GM21825 (cell line): ENCODE measurements at regions not wholly inside any gene's neighbourhood (a gene's known extent, or its start where the extent isn't known, plus 50 kb on each side); places are given as distances from the start of the nearest gene placed in this dataset.
"Not testable (repeated sequence)": the region's sequence is repeated elsewhere in the genome, so short reads cannot be mapped to it uniquely, and the experiment has no call there.

ENCODE experiments used
- ATAC-seq: cut with Tn5 transposase; IDR thresholded peaks from one replicate; pipeline ENCODE4 v1.9.1; 2021; ENCODE audit warnings: mild to moderate bottlenecking, moderate library complexity; ENCODE audit not compliant: unreplicated experiment

DNA sequence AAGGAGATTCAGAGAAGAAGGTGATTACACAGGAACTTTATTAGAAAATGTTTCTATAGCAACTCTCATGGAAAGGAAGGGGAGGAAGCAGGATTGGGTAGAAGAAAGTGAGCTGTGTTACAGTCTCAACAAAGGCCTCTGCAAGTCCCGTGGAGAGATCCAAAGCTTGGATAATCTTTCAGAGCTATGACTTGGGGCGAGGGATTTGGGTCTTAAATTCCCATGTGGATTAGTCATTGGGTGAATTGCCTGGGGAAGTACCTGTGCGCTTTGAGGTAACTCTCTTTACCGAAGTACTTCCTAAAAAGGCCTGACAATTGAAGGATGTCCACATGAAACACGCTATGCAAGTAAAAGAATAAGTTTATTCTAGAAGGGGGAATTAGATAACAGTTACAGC is 133.8 kb upstream of the ANKRD50 start:
- ATAC-seq = no peak

DNA sequence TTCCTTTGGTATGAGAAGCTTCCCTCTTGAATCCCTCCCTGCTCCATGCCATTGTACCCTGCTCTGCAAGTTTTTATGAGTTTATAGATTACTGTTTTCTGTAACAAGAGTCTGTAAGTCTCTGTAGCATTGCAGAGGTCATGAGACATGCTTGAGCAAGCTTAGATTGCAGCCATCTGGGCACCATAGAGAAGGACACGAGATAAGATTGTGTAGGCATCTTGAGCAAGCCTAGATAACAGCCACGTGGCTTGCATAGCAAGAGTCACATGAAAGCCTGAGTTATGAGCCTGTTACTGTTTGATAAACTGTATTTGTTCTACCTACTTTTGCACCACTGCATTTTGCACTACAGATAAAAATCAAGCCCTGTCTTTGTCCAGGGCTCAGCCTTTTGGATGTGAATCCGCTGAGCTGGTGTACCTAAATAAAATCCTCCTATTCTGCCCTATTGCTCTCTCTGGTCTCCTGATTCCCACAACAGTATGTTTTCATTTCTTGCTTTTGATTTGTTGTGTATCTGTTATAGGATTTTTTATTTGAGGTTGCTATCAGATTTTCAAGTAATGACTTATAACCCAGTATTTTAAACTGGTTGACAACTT is 127.4 kb upstream of the ANKRD50 start:
- ATAC-seq = no peak

DNA sequence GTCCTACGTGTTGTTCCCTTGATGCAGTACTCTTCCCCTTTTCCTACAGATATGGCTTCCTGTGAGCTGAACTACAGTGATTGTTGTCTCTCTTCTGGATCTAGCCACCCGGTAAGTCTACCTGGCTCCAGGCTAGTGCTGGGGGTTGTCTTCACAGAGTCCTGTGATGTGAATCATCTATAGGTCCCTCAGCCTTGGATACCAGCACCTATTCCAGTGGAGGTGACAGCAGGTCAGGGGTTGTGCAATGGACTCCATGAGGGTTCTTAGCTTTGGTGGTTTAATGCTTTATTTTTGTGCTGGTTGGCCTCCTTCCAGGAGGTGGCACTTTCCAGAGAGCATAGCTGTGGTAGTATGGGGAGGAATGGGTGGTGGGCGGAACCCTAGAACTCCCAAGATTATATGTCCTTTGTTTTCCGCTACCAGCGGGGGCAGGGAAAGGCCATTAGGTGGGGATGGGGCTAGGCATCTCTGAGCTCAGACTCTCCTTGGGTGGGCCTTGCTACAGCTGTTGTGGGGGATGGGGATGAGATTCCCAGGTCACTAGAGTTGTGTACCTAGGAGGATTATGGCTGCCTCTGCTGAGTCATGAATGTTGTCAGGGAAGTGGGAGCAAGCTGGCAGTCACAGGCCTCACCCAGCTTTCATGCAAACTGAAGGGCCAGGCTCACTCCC is 121.4 kb upstream of the ANKRD50 start:
- ATAC-seq = no peak

GRCh38 chr4:124828382-124828781 is 115.8 kb upstream of the ANKRD50 start:
- ATAC-seq = no peak

DNA sequence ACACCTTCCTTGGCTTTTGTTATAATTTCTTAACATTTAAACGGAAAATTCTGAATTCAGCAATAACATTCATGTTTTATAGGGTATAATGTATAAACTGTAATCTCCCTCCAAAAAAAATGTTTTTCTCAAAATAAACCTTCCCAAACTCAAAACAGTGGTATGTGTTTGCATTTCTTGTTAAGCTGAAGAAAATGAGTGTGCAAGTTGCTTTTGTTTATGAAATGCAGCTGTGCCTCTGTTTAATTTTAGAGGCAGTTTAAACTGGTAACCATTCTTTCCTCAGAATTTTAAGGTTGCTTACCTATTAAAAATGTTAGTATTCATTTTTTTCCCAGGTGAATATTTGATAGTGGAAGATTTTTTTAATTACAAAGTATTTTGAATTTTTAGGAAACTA is 105.0 kb upstream of the ANKRD50 start:
- ATAC-seq = no peak

DNA sequence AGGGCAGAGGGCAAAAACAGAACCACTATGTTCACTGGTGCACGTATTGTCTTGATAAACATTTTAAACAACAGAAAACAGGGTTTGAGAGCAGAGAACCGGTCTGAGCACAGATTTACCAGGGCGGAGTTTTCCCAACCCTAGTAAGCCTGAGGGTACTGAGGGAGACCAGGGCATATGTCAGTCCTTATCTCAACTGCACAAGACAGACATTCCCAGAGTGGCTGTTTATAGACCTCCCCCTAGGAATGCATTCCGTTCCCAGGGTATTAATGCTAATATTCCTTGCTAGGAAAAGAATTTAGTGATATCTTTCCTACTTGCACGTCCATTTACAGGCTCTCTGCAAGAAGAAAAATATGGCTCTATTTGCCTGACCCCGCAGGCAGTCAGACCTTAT is 99.7 kb upstream of the ANKRD50 start:
- not testable (repeated sequence) for ATAC-seq

GRCh38 chr4:124810827-124811226 is 98.3 kb upstream of the ANKRD50 start:
- no peak for ATAC-seq

GRCh38 chr4:124807421-124807820 is 94.9 kb upstream of the ANKRD50 start:
- ATAC-seq = no peak

DNA sequence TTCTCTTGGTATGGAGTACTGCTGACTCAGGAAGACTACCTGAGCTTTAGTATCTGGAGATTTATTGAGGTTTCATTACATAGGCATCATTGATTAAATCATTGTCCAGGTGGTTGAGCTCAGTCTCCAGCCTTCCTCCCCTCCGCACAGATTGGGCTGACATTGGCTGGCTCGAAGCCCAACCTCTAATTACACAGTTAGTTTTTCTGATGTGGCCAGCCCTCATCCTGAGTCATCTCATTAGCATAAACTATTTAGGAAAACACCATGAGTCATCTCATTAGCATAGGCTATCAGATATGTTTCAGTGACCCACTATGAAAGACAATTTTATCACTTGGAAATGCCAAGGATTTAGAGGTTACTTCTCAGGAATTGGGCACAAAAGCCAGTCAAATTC is 93.9 kb upstream of the ANKRD50 start:
- no peak for ATAC-seq

- peak; percentile 85 for ATAC-seq
Observed at GRCh38 chr4:124804584-124804983, 92.1 kb upstream of the ANKRD50 start.

- ATAC-seq = no peak
Observed at GRCh38 chr4:124804041-124804440, 91.5 kb upstream of the ANKRD50 start.

DNA sequence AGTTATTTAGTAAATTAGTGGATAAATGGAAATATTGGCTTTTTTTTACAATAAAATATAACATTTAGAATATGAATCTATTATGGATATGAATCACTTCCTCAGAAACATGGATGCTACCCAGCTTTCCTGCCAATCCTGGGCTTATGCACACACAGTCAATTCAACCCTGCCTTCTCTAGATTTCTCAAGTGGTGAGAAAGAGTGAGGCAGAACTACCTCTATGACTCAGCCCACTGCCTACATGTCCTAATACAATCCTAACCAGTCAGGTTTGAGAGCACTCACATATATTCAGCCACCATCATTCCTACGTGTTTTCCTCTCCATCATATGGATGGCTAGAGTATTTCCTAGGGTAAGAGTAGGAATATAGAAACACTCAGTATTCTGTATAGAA is 91.1 kb upstream of the ANKRD50 start:
- peak; percentile 58 for ATAC-seq

- ATAC-seq = no peak
Observed at GRCh38 chr4:124803026-124803425, 90.5 kb upstream of the ANKRD50 start.

DNA sequence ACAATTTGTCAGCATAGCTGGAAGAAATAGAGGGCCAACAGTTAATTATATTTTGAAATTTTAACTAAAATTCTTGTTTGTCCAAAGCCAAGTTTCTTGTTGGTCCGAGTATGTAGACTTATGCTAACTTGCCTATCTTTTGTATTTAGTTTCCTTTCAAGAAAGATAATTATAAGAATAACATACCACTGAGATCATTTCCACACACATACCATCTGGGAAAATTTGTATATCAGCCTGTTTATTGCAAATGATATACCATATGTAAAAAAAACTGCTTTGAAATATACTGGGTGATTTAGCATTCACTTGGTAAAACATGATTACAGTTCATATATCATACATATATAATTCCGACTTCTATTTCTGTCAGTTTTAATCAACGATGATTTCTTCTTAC is 84.7 kb upstream of the ANKRD50 start:
- ATAC-seq = no peak

DNA sequence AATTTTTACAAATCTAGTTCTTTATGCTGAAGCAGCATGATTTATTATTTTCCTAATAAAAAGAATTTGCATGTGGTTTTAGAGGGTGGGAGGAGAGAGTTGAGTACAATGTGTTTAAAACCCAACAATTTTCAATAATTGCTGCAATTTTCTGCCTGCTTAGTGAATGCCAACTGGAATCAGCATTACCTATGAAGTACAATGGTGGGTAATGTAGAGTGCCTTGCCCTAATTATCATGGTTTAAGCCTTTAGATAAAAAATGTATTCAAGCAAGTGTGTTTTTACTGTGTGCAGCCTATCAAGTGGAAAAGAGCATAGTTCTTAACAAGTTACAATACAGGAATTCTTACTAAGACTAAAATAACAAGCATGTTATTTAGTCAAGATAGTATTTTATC is 77.9 kb upstream of the ANKRD50 start:
- ATAC-seq = no peak

DNA sequence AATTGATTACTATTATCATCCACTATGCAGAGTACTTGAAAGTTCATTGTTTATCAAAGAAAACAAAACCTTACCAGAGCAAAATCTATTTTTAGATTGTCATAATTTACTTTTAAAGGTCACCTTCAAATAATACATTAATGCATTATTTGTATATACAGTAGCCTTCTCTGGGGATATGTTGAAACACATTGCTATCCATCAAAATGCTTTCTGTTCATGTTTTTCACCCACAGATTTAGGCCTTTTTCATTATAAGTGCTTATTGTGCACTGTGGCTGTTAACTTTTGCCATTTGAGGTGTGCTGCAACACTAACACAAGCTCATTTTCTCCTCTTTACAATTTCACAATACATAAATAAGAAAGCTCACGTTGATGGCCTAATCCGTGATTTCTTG is 74.1 kb upstream of the ANKRD50 start:
- no peak for ATAC-seq

DNA sequence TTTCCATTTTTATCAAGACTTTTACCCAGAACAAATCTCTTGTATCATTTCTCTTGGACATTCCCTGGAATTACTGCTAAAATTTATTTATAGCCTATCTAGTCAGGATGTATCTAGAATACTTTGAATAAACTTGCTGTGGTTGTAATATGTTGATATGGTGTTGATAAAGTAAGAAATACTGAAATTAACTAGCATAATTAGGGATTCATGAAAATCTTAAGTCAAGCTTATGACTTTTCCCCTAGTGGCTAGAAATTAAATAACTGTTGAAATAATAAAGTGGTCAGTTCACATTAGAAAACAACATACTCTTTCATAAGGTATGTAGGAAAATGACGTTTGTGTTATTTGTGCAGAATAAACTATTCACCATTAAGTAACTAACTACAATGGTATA is 73.1 kb upstream of the ANKRD50 start:
- no peak for ATAC-seq

GRCh38 chr4:124783847-124784246 is 71.3 kb upstream of the ANKRD50 start:
- ATAC-seq = no peak

DNA sequence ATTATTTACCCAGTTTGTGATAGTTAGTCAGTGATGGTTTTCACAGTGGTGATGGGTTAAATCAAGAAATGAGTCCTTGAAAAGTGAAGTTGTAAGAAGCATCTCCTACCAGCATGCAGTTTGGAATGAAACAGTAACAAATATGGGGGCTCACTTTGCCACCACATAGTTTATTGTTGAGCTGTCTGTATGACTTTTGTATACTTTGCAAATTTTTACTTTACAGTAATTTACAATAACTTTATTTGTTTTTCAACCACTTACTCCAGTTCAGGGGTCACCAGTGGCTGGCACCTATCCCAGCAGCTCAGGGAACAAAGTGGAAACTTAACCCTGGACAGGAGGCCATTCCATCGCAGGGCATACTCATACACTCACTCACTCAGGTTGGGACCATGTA is 64.5 kb upstream of the ANKRD50 start:
- no peak for ATAC-seq

DNA sequence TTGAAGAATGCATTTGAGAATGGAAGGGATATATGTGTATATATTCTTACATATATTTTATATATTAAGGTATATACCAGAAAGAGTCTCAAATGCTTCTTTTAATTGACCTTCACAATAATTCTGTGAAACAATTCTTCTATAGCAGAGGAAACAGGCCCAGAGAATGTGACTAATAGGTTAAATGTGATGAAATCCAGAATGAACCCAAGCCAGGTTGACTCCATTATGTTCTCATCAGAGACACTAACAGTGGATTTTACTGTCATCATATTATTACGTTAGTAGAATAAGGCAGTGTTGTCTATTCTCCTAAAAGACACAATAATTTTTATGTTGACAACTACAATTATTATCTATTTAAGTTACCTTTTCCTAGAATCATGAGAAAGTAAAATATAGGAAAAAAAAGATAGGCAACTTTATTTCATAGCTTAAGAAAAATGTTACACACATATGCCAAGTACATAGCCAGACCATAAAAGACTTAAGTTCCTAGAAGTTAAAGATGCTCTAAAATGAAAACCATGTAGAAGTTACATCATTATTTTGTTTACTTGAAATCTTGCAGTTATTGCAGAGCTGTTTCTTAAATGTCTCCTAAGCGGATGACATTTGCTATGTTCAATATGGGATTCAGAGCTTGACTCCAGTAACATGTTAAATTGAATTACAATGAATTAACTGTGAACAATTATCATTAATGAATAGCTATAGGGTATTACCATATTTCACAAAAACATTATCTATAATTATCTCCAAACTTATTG is 56.2 kb upstream of the ANKRD50 start:
- ATAC-seq = no peak

DNA sequence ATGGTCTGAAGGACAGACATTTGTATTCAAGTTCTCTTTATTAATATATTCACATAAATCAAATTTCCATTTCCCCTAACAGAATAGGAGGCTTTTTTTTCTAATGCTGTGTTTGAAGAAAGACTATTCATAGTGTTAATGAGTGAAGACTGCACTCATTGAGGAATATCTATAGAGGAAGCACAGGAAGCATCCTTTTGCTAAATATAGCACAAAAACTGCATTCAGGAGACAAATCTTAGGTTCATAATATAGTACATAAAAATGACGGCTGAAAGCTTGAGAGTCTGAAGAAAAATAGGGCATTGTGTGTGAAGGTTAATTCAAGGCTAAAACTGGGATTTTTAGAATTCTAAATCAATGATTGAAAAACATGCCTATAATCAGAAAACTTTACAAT is 50.4 kb upstream of the ANKRD50 start:
- no peak for ATAC-seq
